ENCODE measurements at regions not wholly inside any gene's neighbourhood (a gene's known extent, or its start where the extent isn't known, plus 50 kb on each side); places are given as distances from the start of the nearest gene placed in this dataset.

DNA sequence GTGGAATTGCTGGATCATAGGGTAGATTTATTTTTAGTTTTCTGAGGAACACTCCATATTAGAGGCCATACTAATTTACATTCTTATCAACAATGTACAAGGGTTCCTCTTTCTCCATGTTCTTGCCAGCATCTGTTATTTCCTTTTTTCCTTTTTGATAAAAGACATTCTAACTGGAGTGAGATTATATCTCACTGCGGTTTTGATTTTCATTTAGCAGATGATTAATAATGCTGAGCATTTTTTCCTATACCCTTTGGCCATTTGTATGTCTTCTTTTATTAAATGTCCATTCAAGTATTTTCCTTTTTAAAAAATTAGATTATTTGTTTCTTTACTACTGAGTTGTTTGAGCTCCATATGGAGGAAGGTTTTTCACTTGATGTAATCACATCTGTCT, 1189.5 kb downstream of the ZPLD1 start:
- no peak for DNase-seq (ENCODE audit: low read depth, low spot score)
- H3K9ac ChIP-seq (ENCODE audit: control insufficient read depth, insufficient read depth, low read length) = no peak overlapping the region
- no peak overlapping the region for H3K4me3 ChIP-seq
- no peaks in the 10 kb centered on the region for H3K79me2 ChIP-seq (ENCODE audit: control insufficient read depth, insufficient read depth, low read length)
- POLR2A ChIA-PET = no interaction called here
- RAD21 ChIA-PET (ENCODE audit: unreplicated experiment) = no interaction called here
- no peak for FAIRE-seq
- no peak overlapping the region for H3K27ac ChIP-seq (ENCODE audit: control insufficient read depth, insufficient read depth)
- CTCF ChIA-PET = no interaction called here
- H3K9me3 ChIP-seq (replicated peaks; ENCODE audit: control insufficient read depth, insufficient read depth, low read length) = no peaks in the 10 kb centered on the region
- H3K27me3 ChIP-seq (replicated peaks in 1 of 2; ENCODE audit: control insufficient read depth in 2 of 2, insufficient read depth in 2 of 2, low read length in 1 of 2) = no peaks in the 10 kb centered on the region
- no peaks in the 10 kb centered on the region for H3K36me3 ChIP-seq (ENCODE audit: control insufficient read depth in 2 of 2, insufficient read depth in 2 of 2, low read length in 1 of 2)
- 4% methylated on average over 1 of the region's 1 CpG for WGBS (ENCODE audit: insufficient coverage, insufficient replicate concordance, low lambda C conversion rate, missing lambda C conversion rate)
- BruUV-seq (replicated peaks) = no TSS peak
- no peak for ATAC-seq
- H2AFZ ChIP-seq (ENCODE audit: control insufficient read depth, low read depth, low read length) = no peak overlapping the region
- in situ Hi-C loops (cut with MboI) = no loop called here
- SMC1A ChIA-PET (ENCODE audit: uncharacterized antibody, unreplicated experiment) = no interaction called here
- H3K4me1 ChIP-seq (ENCODE audit: control insufficient read depth, insufficient read depth, low read length) = no peaks in the 10 kb centered on the region
- H4K20me1 ChIP-seq (ENCODE audit: control insufficient read depth, insufficient read depth) = no peaks in the 10 kb centered on the region
- no peak overlapping the region for H3K4me2 ChIP-seq (ENCODE audit: control insufficient read depth, insufficient read depth)
- intact Hi-C loops (cut with micrococcal nuclease; ENCODE audit: unreplicated experiment) = no loop called here
- TF ChIP-seq RELA (IDR thresholded peaks at IDR 0.05; ENCODE audit: borderline replicate concordance, partially characterized antibody) = no peak
- no peak for TF ChIP-seq POU2F2 (IDR thresholded peaks at IDR 0.05; ENCODE audit: borderline replicate concordance, low read depth, low read length)
- no peak for TF ChIP-seq PML (IDR thresholded peaks at IDR 0.05; ENCODE audit: low read length)
- no peak for TF ChIP-seq TCF12 (IDR thresholded peaks at IDR 0.05; ENCODE audit: low read depth, low read length)
- no peak for TF ChIP-seq CHD2 (IDR thresholded peaks at IDR 0.05; ENCODE audit: borderline replicate concordance, low read depth, low read length)
- TF ChIP-seq ZZZ3 (IDR thresholded peaks at IDR 0.05; ENCODE audit: control insufficient read depth, insufficient read length, low read depth) = no peak
- TF ChIP-seq, protein P1, sequence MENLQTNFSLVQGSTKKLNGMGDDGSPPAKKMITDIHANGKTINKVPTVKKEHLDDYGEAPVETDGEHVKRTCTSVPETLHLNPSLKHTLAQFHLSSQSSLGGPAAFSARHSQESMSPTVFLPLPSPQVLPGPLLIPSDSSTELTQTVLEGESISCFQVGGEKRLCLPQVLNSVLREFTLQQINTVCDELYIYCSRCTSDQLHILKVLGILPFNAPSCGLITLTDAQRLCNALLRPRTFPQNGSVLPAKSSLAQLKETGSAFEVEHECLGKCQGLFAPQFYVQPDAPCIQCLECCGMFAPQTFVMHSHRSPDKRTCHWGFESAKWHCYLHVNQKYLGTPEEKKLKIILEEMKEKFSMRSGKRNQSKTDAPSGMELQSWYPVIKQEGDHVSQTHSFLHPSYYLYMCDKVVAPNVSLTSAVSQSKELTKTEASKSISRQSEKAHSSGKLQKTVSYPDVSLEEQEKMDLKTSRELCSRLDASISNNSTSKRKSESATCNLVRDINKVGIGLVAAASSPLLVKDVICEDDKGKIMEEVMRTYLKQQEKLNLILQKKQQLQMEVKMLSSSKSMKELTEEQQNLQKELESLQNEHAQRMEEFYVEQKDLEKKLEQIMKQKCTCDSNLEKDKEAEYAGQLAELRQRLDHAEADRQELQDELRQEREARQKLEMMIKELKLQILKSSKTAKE (IDR thresholded peaks at IDR 0.05; ENCODE audit: low read depth, poor library complexity, severe bottlenecking) = no peak
- no peak for TF ChIP-seq CBX5 (IDR thresholded peaks at IDR 0.05; ENCODE audit: low read depth)
- TF ChIP-seq CEBPZ (IDR thresholded peaks at IDR 0.05; ENCODE audit: low read depth, low read length) = no peak
- TF ChIP-seq, protein P2, sequence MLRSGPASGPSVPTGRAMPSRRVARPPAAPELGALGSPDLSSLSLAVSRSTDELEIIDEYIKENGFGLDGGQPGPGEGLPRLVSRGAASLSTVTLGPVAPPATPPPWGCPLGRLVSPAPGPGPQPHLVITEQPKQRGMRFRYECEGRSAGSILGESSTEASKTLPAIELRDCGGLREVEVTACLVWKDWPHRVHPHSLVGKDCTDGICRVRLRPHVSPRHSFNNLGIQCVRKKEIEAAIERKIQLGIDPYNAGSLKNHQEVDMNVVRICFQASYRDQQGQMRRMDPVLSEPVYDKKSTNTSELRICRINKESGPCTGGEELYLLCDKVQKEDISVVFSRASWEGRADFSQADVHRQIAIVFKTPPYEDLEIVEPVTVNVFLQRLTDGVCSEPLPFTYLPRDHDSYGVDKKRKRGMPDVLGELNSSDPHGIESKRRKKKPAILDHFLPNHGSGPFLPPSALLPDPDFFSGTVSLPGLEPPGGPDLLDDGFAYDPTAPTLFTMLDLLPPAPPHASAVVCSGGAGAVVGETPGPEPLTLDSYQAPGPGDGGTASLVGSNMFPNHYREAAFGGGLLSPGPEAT (IDR thresholded peaks at IDR 0.05; ENCODE audit: low read depth) = no peak
- no peak for TF ChIP-seq MAX (IDR thresholded peaks at IDR 0.05; ENCODE audit: low read depth, low read length)
- TF ChIP-seq, protein P3, sequence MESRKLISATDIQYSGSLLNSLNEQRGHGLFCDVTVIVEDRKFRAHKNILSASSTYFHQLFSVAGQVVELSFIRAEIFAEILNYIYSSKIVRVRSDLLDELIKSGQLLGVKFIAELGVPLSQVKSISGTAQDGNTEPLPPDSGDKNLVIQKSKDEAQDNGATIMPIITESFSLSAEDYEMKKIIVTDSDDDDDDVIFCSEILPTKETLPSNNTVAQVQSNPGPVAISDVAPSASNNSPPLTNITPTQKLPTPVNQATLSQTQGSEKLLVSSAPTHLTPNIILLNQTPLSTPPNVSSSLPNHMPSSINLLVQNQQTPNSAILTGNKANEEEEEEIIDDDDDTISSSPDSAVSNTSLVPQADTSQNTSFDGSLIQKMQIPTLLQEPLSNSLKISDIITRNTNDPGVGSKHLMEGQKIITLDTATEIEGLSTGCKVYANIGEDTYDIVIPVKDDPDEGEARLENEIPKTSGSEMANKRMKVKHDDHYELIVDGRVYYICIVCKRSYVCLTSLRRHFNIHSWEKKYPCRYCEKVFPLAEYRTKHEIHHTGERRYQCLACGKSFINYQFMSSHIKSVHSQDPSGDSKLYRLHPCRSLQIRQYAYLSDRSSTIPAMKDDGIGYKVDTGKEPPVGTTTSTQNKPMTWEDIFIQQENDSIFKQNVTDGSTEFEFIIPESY (IDR thresholded peaks at IDR 0.05) = no peak
- TF ChIP-seq, protein P4, sequence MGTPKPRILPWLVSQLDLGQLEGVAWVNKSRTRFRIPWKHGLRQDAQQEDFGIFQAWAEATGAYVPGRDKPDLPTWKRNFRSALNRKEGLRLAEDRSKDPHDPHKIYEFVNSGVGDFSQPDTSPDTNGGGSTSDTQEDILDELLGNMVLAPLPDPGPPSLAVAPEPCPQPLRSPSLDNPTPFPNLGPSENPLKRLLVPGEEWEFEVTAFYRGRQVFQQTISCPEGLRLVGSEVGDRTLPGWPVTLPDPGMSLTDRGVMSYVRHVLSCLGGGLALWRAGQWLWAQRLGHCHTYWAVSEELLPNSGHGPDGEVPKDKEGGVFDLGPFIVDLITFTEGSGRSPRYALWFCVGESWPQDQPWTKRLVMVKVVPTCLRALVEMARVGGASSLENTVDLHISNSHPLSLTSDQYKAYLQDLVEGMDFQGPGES (IDR thresholded peaks at IDR 0.05) = no peak
